Vagina (tissue), 2 donors: ENCODE measurements at regions not wholly inside any gene's neighbourhood (a gene's known extent, or its start where the extent isn't known, plus 50 kb on each side); places are given as distances from the start of the nearest gene placed in this dataset.

ENCODE experiments used
- CTCF ChIP-seq, 3 experiments: fragments of 450-650 bp in 2 of 3; fragments of 200-600 bp in 1 of 3; sonication (generic) in 1 of 3; IDR thresholded peaks; one replicate each; pipeline ENCODE4 v1.5.1; 2017 to 2019; ENCODE audit warnings: antibody characterized with exemption in 3 of 3, mild to moderate bottlenecking in 2 of 3, moderate library complexity in 2 of 3
- POLR2A ChIP-seq, 2 donors: fragments of 450-650 bp; IDR thresholded peaks; one replicate each; pipeline ENCODE4 v1.6.1; 2017; ENCODE audit warnings: antibody characterized with exemption in 2 of 2, mild to moderate bottlenecking in 2 of 2, moderate library complexity in 2 of 2

DNA sequence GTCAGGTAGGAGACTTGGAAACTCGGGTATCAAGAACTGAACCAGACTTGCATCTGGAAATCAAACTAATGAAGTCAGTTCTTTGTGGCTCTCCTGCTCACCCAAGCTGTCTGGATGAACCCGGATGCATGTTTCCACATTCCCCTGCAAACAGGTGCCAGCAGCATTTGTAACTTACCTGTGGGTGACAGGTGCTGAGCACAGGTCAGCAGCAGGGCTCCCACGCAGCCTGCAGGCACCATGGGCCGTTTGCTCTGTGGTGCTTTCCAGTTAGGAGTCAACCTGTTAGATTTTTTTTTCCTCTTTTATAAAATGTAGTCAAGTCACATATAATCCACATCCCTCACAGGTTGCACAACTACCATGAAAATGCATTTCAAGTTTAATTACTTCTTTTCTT is 385.6 kb upstream of the ADGRL3 start:
- no peak for TF ChIP-seq CTCF (IDR thresholded peaks at IDR 0.05)
- no peak for TF ChIP-seq POLR2A (IDR thresholded peaks at IDR 0.05)
